DOHH2 (cell line): ENCODE measurements at regions not wholly inside any gene's neighbourhood (a gene's known extent, or its start where the extent isn't known, plus 50 kb on each side); places are given as distances from the start of the nearest gene placed in this dataset.

Source experiments
- H3F3A ChIP-seq: fragments of 200-600 bp; sonication (generic), shearing (Covaris generic); 2 replicates; pipeline ENCODE4 v1.6.0; 2016; ENCODE audit warnings: antibody characterized with exemption, mild to moderate bottlenecking; ENCODE audit not compliant: control insufficient read depth, insufficient read depth
- H3K27ac ChIP-seq: fragments of 200-600 bp; sonication (generic); 2 replicates; pipeline ENCODE4 v1.5.1; 2014; ENCODE audit warnings: low read depth, mild to moderate bottlenecking, low read length, moderate library complexity
- H3K27me3 ChIP-seq: fragments of 200-600 bp; sonication (generic); 2 replicates; pipeline ENCODE4 v1.6.1; 2014; ENCODE audit warnings: mild to moderate bottlenecking, low read length, mixed read lengths; ENCODE audit not compliant: control insufficient read depth
- H3K36me3 ChIP-seq: fragments of 200-600 bp; sonication (generic); 2 replicates; pipeline ENCODE4 v1.6.1; 2014; ENCODE audit warnings: mild to moderate bottlenecking, low read length, moderate library complexity, mixed read lengths; ENCODE audit not compliant: control insufficient read depth
- H3K4me1 ChIP-seq: fragments of 200-600 bp; sonication (generic); 2 replicates; pipeline ENCODE4 v1.6.1; 2014; ENCODE audit warnings: mild to moderate bottlenecking, low read length, mixed read lengths; ENCODE audit not compliant: control insufficient read depth
- H3K4me2 ChIP-seq: fragments of 200-600 bp; sonication (generic); 2 replicates; pipeline ENCODE4 v1.6.0; 2014; ENCODE audit warnings: mild to moderate bottlenecking, low read length, moderate library complexity
- H3K4me3 ChIP-seq: fragments of 200-600 bp; sonication (generic); 2 replicates; pipeline ENCODE4 v1.5.1; 2014; ENCODE audit warnings: mild to moderate bottlenecking, low read length, mixed read lengths
- H3K79me2 ChIP-seq: fragments of 200-600 bp; sonication (generic); 2 replicates; pipeline ENCODE4 v1.6.1; 2014; ENCODE audit warnings: mild to moderate bottlenecking, low read length, mixed read lengths; ENCODE audit not compliant: control insufficient read depth
- H3K9me2 ChIP-seq: fragments of 200-600 bp; sonication (generic); replicated peaks from 2 replicates; pipeline ENCODE4 v1.6.1; 2014; ENCODE audit warnings: mild to moderate bottlenecking, low read length, mixed read lengths; ENCODE audit not compliant: control insufficient read depth
- H3K9me3 ChIP-seq: fragments of 200-600 bp; sonication (generic); 2 replicates; pipeline ENCODE4 v1.6.1; 2014; ENCODE audit warnings: antibody characterized with exemption, low read length, mixed read lengths; ENCODE audit not compliant: control insufficient read depth, insufficient read depth
- H4K20me1 ChIP-seq: fragments of 200-600 bp; sonication (generic); 2 replicates; pipeline ENCODE4 v1.6.0; 2014; ENCODE audit warnings: low read depth, mild to moderate bottlenecking, antibody characterized with exemption, low read length, moderate library complexity; ENCODE audit not compliant: control insufficient read depth, insufficient read depth
- EZH2phosphoT487 ChIP-seq: fragments of 200-600 bp; sonication (generic); IDR thresholded peaks from 2 replicates; pipeline ENCODE4 v1.6.1; 2017; ENCODE audit warnings: borderline replicate concordance, mild to moderate bottlenecking, antibody characterized with exemption, low read length, moderate library complexity, mixed read lengths
- TF ChIP-seq, protein P1 (sequence below): fragments of 200-600 bp; sonication (generic); IDR thresholded peaks from one replicate; pipeline ENCODE4 v1.5.1; 2014; ENCODE audit warnings: antibody characterized with exemption, mild to moderate bottlenecking, low read depth, low read length; ENCODE audit not compliant: poor library complexity, severe bottlenecking

DNA sequence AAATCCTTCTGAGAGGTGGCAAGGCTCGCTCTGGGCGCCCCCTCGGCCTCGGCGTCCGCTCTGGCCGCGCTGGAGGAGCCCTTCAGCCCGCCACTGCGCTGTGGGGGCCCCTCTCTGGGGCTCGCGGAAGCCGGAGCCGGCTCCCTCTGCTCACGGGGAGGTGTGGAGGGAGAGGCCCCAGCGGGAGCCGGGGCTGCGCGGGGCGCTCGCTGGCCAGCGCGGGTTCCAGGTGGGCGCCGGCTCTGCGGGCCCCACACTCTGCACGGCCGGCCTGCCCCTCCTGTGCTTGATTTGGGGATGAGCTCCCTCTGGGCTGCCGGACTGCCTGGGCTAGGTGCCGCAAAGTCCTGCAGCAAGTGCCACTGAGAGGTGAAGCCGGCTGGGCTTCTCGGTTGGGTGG lies 1260.7 kb upstream of the PRMT6 start:
- TF ChIP-seq, protein P1, sequence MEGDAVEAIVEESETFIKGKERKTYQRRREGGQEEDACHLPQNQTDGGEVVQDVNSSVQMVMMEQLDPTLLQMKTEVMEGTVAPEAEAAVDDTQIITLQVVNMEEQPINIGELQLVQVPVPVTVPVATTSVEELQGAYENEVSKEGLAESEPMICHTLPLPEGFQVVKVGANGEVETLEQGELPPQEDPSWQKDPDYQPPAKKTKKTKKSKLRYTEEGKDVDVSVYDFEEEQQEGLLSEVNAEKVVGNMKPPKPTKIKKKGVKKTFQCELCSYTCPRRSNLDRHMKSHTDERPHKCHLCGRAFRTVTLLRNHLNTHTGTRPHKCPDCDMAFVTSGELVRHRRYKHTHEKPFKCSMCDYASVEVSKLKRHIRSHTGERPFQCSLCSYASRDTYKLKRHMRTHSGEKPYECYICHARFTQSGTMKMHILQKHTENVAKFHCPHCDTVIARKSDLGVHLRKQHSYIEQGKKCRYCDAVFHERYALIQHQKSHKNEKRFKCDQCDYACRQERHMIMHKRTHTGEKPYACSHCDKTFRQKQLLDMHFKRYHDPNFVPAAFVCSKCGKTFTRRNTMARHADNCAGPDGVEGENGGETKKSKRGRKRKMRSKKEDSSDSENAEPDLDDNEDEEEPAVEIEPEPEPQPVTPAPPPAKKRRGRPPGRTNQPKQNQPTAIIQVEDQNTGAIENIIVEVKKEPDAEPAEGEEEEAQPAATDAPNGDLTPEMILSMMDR, result no peak
- no peak for TF ChIP-seq EZH2phosphoT487
- Histone ChIP-seq H3K4me2 (no peak overlapping the region), H3K36me3 (no peaks in the 10 kb centered on the region), H3K27me3 (0 out of 2 replicates have a peak, but pooled peaks cover 2% of the 10 kb centered on the region), H3F3A (no peaks in the 10 kb centered on the region), H3K27ac (no peak overlapping the region), H3K9me2 (no peaks in the 10 kb centered on the region), H3K4me3 (no peak overlapping the region), H3K9me3 (no peaks in the 10 kb centered on the region), H4K20me1 (no peaks in the 10 kb centered on the region), H3K79me2 (no peaks in the 10 kb centered on the region), H3K4me1 (no peaks in the 10 kb centered on the region)

DNA sequence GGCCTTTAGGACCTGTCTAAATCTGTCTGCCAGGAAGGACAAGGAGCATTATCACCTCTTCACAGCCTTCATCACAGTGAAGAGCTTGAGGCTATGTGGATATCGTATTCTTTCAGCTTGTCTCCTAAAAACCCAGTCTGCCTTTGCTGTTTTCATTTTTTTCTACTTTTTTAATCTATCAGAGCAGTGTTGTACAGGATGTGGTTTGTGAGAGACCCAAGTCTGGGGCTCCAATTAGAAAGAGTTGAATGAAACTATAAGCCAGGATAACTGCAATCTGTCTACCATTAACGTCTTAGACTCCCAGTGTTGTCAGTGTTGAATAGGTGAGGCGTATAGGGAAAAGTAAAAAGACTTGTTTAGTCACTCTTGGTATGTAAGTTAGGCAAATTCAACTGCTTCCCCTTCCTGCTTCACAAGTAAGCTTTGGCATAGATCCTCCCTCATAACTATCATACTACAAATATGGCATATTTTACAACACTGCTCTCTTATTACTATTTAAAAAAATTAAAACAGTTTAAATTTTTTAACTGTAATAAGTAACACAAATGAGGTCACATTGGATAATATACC lies 1225.8 kb upstream of the PRMT6 start:
- Histone ChIP-seq H3K27me3 (no peaks in the 10 kb centered on the region), H3K9me3 (no peaks in the 10 kb centered on the region), H3K36me3 (no peaks in the 10 kb centered on the region), H3F3A (no peaks in the 10 kb centered on the region), H4K20me1 (no peaks in the 10 kb centered on the region), H3K27ac (no peak overlapping the region), H3K4me3 (0 out of 2 replicates have a peak overlapping the region, but pooled peaks have one; percentile 4), H3K4me2 (peak overlapping the region; percentile 40), H3K9me2 (no peaks in the 10 kb centered on the region), H3K79me2 (no peaks in the 10 kb centered on the region), H3K4me1 (peaks cover 7% of the 10 kb centered on the region)
- no peak for TF ChIP-seq EZH2phosphoT487
- TF ChIP-seq, protein P1, result no peak

DNA sequence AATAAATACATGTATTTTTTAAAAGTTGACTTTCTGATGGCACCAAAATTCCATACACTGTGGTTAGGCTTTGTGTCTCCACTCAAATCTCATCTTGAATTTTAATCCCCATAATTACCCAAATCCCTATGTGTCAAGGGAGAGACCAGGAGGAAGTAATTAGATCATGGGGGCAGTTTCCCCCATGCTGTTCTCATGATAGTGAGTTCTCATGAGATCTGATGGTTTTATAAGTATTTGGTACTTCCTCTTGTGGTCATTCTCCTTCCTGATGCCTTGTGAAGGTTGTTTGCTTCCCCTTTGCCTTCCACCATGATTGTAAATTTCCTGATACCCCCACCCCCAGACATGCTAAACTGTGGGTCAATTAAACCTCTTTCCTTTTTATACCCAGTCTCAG lies 1218.4 kb upstream of the PRMT6 start:
- H4K20me1 ChIP-seq, result no peaks in the 10 kb centered on the region
- no peaks in the 10 kb centered on the region for H3F3A ChIP-seq
- no peaks in the 10 kb centered on the region for H3K27me3 ChIP-seq
- no peaks in the 10 kb centered on the region for H3K4me1 ChIP-seq
- TF ChIP-seq EZH2phosphoT487, result no peak
- TF ChIP-seq, protein P1, result no peak
- H3K79me2 ChIP-seq, result no peaks in the 10 kb centered on the region
- H3K4me2 ChIP-seq, result no peak overlapping the region
- H3K36me3 ChIP-seq, result no peaks in the 10 kb centered on the region
- no peaks in the 10 kb centered on the region for H3K9me3 ChIP-seq
- no peaks in the 10 kb centered on the region for H3K9me2 ChIP-seq
- H3K4me3 ChIP-seq, result no peak overlapping the region
- no peak overlapping the region for H3K27ac ChIP-seq
